GM12873 (cell line): ENCODE measurements at regions not wholly inside any gene's neighbourhood (a gene's known extent, or its start where the extent isn't known, plus 50 kb on each side); places are given as distances from the start of the nearest gene placed in this dataset.

Source experiments
- TF ChIP-seq, protein P1 (sequence below): IDR thresholded peaks from 2 replicates; pipeline ENCODE4 v1.5.1; 2012; ENCODE audit warnings: low read depth, mild to moderate bottlenecking, moderate library complexity, low read length, control low read depth; ENCODE audit not compliant: insufficient read depth; ENCODE audit errors: missing control alignments

DNA sequence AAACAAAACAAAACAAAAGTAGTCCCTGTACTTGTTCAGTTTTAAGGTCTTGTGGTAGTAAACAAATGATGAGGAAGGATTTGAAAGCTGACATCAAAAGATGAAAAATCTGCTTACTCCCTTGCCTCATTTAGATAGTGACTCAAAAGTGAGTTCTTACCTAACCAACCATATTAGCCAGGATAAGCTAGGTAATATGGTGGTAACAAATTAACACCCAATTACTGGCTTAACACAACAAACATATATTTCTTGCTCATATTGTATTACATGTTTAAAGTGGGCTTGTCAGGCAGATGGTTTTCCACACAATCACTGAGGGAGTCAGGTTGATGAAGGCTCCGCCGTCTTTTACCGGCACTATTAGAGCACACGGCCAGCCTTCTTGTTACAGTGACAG, 189.7 kb downstream of the PPARGC1A start:
- TF ChIP-seq, protein P1, sequence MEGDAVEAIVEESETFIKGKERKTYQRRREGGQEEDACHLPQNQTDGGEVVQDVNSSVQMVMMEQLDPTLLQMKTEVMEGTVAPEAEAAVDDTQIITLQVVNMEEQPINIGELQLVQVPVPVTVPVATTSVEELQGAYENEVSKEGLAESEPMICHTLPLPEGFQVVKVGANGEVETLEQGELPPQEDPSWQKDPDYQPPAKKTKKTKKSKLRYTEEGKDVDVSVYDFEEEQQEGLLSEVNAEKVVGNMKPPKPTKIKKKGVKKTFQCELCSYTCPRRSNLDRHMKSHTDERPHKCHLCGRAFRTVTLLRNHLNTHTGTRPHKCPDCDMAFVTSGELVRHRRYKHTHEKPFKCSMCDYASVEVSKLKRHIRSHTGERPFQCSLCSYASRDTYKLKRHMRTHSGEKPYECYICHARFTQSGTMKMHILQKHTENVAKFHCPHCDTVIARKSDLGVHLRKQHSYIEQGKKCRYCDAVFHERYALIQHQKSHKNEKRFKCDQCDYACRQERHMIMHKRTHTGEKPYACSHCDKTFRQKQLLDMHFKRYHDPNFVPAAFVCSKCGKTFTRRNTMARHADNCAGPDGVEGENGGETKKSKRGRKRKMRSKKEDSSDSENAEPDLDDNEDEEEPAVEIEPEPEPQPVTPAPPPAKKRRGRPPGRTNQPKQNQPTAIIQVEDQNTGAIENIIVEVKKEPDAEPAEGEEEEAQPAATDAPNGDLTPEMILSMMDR: no peak

- TF ChIP-seq, protein P1: no peak
Measured at GRCh38 chr4:23697722-23698121, 192.1 kb downstream of the PPARGC1A start.

DNA sequence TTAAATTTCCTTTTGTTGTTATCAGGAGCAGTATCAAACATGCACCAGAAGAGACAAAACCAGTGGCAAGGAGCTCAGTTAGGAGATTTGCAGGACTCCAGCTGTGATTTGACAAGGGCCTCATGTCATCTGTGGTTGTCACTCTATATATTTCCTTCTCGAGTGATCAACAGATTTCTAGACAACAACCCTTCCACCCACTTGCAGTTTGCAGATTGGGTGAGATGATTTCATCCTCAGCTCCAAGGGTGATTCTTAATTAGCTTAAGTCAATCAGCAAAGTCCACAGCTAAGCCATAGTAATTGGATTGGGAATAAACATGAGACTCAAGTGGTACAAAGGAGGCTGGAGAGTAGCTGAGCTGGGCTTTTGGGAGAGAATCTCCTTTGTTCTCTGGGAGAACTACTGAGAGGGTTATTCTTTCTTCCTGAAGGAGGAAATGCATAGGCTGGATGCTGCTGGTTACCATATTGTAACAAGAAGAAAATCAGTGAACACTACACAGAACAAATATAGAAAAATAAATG, 192.8 kb downstream of the PPARGC1A start:
- TF ChIP-seq, protein P1: no peak

DNA sequence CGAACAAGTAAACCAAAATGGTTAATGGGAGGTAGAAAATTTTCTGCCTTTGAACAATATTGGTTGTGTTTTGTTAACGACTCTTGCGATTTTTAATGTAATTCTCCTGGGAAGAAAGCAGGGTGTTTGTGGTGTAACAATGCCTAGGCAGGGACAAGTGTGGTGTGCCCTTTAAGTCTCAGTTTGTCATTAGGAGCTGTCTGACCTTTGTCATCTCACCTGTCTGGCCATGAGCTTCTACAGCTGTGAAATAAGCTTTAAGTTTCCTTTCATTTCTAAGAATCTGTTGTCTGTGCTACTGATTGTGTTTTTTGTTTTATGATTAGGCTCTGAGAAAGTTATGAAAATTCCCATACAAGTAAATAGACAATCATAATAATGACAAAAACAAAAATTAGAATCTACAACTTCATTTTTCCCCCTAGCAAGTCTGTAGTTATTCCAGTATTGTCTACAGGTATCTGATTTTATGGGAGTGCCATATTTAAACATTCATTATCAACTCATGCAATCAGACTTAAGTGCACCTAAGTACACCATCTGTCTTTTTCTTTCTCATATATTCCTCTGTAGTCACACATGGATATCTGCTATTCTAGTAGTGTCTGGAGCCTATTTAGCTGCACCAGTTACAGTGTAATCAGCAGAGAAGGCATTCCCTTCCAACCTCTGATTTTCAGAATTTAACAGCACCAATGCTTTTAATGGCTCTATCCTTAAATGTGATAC, 203.5 kb downstream of the PPARGC1A start:
- TF ChIP-seq, protein P1: no peak

DNA sequence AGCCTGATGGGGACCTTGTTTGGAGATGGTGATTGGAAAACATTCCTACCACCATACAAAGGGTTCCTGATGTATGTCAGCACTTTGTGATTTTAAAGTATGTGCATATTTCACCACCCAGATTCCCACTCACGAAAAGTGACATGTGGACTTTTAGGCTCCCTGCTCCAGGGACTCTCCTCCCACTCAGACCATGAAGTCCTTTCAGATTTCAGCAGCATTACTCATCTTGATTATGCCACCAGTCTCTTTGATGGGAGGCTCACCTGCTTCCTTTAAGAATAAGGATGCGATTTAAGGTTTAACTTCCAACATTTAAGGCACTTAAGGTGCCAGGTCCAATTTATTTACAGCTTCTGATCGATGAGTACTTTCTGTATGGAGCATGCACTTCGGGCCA, 204.4 kb downstream of the PPARGC1A start:
- TF ChIP-seq, protein P1: no peak

- TF ChIP-seq, protein P1: no peak
Measured at GRCh38 chr4:23680671-23681518, 209.0 kb downstream of the PPARGC1A start.

GRCh38 chr4:23674694-23675093, 215.2 kb downstream of the PPARGC1A start:
- TF ChIP-seq, protein P1: no peak
